ENCODE measurements at regions not wholly inside any gene's neighbourhood (a gene's known extent, or its start where the extent isn't known, plus 50 kb on each side); places are given as distances from the start of the nearest gene placed in this dataset.

GRCh38 chr6:90983462-90983861 lies 396.6 kb upstream of the MAP3K7 start:
- intact Hi-C loops (cut with DNase I): no loop called here
- no peak for DNase-seq (ENCODE audit: low spot score)

- DNase-seq (ENCODE audit: low spot score): no peak
- intact Hi-C loops (cut with DNase I): no loop called here
Measured at GRCh38 chr6:90982581-90982980, 395.7 kb upstream of the MAP3K7 start.

GRCh38 chr6:90982051-90982450 lies 395.2 kb upstream of the MAP3K7 start:
- intact Hi-C loops (cut with DNase I): no loop called here
- DNase-seq (ENCODE audit: low spot score): no peak

GRCh38 chr6:90978046-90978445 lies 391.2 kb upstream of the MAP3K7 start:
- intact Hi-C loops (cut with DNase I): no loop called here
- no peak for DNase-seq (ENCODE audit: low spot score)

- no peak for DNase-seq (ENCODE audit: low spot score)
- intact Hi-C loops (cut with DNase I): no loop called here
Measured at GRCh38 chr6:90977513-90977912, 390.6 kb upstream of the MAP3K7 start.

- intact Hi-C loops (cut with DNase I): no loop called here
Measured at GRCh38 chr6:90976341-90976740, 389.5 kb upstream of the MAP3K7 start.

GRCh38 chr6:90975741-90976140 lies 388.9 kb upstream of the MAP3K7 start:
- intact Hi-C loops (cut with DNase I): no loop called here
- DNase-seq (ENCODE audit: low spot score): no peak

More at GRCh38 chr6:90976341-90976740, 389.5 kb upstream of the MAP3K7 start:
- DNase-seq (ENCODE audit: low spot score): no peak

- DNase-seq (ENCODE audit: low spot score): no peak
- intact Hi-C loops (cut with DNase I): no loop called here
Measured at GRCh38 chr6:90973188-90973587, 386.3 kb upstream of the MAP3K7 start.

GRCh38 chr6:90970672-90971071 lies 383.8 kb upstream of the MAP3K7 start:
- intact Hi-C loops (cut with DNase I): no loop called here

GRCh38 chr6:90967471-90967870 lies 380.6 kb upstream of the MAP3K7 start:
- no peak for DNase-seq (ENCODE audit: low spot score)
- intact Hi-C loops (cut with DNase I): no loop called here

More at GRCh38 chr6:90970672-90971071, 383.8 kb upstream of the MAP3K7 start:
- DNase-seq (ENCODE audit: low spot score): no peak

GRCh38 chr6:90960324-90960723 lies 373.5 kb upstream of the MAP3K7 start:
- no peak for DNase-seq (ENCODE audit: low spot score)

GRCh38 chr6:90955246-90955645 lies 368.4 kb upstream of the MAP3K7 start:
- intact Hi-C loops (cut with DNase I): no loop called here
- DNase-seq (ENCODE audit: low spot score): no peak

More at GRCh38 chr6:90960324-90960723, 373.5 kb upstream of the MAP3K7 start:
- intact Hi-C loops (cut with DNase I): no loop called here

- intact Hi-C loops (cut with DNase I): no loop called here
- DNase-seq (ENCODE audit: low spot score): no peak
Measured at GRCh38 chr6:90953405-90954161, 366.7 kb upstream of the MAP3K7 start.

- intact Hi-C loops (cut with DNase I): no loop called here
Measured at GRCh38 chr6:90952176-90952575, 365.3 kb upstream of the MAP3K7 start.

GRCh38 chr6:90948540-90948939 lies 361.7 kb upstream of the MAP3K7 start:
- intact Hi-C loops (cut with DNase I): no loop called here
- DNase-seq (ENCODE audit: low spot score): no peak

More at GRCh38 chr6:90952176-90952575, 365.3 kb upstream of the MAP3K7 start:
- DNase-seq (ENCODE audit: low spot score): no peak

- DNase-seq (ENCODE audit: low spot score): no peak
- intact Hi-C loops (cut with DNase I): no loop called here
Measured at GRCh38 chr6:90947184-90948064, 360.6 kb upstream of the MAP3K7 start.

- intact Hi-C loops (cut with DNase I): no loop called here
- no peak for DNase-seq (ENCODE audit: low spot score)
Measured at GRCh38 chr6:90941885-90942284, 355.0 kb upstream of the MAP3K7 start.

- intact Hi-C loops (cut with DNase I): no loop called here
- DNase-seq (ENCODE audit: low spot score): no peak
Measured at GRCh38 chr6:90940812-90941481, 354.1 kb upstream of the MAP3K7 start.

GRCh38 chr6:90939906-90940305 lies 353.0 kb upstream of the MAP3K7 start:
- intact Hi-C loops (cut with DNase I): no loop called here

GRCh38 chr6:90938122-90938521 lies 351.2 kb upstream of the MAP3K7 start:
- DNase-seq (ENCODE audit: low spot score): no peak
- intact Hi-C loops (cut with DNase I): no loop called here

More at GRCh38 chr6:90939906-90940305, 353.0 kb upstream of the MAP3K7 start:
- no peak for DNase-seq (ENCODE audit: low spot score)
